CD1c-positive myeloid dendritic cell (primary cell): ENCODE measurements at regions not wholly inside any gene's neighbourhood (a gene's known extent, or its start where the extent isn't known, plus 50 kb on each side); places are given as distances from the start of the nearest gene placed in this dataset.
"Not testable (repeated sequence)": the region's sequence is repeated elsewhere in the genome, so short reads cannot be mapped to it uniquely, and the experiment has no call there.

Experiments
- DNase-seq: peaks from one replicate; pipeline ENCODE4 v3.0.0-alpha.2; 2016; ENCODE audit errors: extremely low spot score

DNA sequence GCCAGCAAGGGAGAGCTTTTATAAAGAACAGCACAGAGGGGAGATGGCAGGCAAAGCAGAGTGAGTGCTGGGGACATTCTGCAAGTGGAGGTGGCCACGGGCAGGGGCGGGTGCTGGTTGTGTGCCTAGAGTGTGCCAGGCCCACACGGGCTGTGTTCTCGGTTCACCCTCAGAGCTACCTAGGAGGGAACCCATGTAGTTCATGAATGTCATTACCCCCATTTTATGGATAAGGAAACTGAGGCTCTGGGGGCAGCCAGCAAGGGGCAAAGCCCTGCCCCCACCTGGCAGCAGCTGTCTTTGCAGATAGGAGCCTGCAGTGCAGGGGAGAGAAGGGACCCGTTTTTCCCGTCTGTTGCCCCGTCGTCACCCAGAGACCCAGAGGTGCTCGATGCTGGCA, 85.2 kb upstream of the NCOR2 start:
- no peak for DNase-seq

DNA sequence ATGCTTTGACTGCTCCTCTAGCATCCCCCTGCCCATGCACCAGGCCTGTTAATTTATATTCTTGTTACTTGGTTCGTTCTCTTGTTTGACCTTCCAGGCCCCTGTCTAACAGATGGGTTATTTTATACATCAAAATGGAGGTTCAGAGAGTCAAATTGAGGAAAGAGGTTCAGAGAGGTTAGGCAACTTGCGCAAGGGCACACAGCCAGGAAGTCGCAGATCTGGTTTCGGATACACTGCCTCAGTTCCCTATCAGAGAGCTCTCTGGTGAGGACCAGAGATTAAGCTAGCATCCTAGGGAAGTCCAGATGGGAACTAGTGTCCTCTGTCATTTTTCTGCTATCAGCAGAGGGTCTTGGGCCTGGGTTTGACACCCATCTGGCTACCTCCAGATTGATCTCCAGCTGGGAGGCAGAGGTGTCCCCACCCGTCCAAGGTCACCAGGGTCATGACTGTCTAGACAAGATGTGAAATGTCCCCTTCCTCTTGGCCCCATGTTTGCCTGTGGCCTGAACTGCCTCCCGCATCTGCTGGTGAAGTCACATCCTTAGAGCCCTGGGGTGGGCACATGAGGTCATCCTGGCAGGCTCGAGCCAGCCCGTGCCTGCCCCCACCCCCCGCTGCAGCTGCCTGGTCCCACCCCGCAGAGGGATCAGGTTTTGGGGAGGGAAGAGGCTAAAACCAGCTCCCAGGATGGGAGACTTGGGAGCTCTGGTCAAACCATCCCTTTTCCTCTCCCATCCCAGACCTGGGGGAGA, 84.3 kb upstream of the NCOR2 start:
- peak; percentile 36 for DNase-seq

DNA sequence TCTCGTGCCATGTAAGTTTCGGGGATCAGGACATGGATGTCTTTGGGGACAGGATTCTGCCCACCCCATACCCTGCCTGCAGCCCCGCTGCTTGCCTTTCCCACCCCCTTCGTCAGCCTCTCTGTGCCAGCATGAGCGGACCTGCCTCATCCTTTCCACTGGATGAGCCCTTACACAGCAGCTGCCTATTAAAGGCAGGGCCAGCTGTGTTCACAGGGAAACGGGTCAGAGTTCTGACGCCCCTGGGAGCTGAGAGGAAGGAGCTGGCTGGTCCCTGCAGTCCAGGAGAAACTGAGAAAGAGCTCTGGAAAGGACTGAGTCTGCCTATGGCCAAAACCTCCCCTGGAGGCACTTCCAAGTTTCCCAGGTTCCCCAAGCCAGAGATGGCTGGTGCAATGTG, 83.5 kb upstream of the NCOR2 start:
- no peak for DNase-seq

DNA sequence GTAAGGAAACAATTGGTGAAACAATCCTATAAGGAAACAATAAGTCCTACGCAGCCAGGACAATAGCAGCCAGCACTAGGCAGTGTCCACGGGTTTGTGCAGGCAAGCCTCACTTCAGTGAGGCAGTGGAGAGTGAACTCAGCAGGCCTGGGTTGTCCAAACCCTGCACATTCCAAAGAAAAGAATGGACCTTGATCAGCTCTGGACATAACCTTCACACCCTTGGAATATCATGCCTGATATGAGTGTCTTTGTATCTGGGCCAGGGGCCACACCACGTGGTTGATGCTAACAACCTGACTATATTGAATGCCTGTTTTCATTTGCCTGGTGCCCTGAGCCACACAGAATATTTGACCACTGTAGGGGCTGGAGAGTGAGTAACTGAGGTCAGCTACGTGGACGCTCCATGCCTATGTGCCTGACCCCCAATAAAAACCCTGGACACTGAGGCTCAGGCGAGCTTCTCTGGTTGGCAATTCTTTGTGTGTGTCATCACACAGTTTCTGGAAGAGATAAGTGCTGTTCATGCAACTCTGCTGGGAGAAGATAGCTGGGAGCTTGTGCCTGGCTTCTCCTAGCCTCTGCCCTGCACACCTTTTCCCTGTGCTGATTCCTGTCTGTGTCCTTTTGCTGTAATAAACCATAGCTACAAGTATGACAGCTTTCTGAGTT, 81.4 kb upstream of the NCOR2 start:
- DNase-seq, result no peak

DNA sequence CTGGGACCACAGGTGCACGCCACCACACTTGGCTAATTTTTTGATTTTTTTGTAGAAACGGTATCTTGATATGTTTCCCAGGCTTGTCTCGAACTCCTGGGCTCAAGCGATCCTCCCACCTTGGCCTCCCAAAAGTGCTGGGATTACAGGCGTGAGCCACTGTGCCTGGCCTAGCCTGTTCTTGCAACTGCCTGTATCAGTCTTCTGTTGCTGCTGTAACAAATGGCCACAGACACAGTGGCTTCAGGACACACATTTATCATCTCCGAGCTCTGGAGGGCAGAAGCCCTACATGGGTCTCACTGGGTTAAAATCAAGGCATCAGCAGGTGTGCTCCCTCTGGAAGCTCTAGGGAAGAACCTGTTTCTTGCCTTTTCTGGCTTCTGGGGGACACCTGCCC, 79.9 kb upstream of the NCOR2 start:
- no peak for DNase-seq

DNA sequence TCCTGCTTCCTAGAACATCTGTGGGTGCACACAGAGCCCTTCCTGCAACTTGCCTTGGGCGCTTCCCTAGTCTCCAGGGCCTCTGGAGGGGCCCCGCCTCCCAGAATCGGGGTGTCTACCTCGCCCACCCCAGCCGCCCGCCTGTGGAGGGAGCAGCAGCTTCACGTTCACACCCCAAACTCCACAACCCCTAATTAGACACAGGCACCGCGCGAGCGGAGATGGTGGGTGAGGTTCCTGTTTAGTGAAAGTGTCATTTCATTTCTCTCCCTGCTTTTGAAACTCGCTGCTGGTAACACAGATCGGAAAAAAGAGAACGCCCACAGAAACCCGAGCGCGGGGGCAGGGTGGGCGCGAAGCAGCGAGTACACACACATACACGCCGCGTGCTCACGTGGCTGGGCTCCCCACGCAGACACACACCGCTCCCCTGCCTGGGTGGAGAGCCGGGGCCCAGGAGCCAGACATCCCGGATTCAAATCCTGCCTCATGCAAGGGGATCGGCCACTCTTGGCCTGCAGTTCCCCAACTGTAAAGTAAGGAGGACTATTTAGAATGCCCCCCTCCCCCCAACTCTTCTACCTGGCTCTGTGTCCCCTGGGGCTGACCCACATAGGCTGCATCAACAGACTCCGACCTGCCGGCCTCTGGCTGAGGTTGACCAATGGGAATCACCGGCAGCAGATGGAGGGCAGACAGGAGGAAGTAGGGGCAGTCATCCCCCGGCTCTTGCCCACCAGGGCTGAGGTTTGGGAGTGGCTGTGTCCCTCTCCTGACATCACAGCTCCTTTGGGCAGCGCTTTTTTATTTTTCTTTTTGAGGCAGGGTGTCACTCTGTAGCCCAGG, 79.2 kb upstream of the NCOR2 start:
- peak; percentile 96 for DNase-seq

DNA sequence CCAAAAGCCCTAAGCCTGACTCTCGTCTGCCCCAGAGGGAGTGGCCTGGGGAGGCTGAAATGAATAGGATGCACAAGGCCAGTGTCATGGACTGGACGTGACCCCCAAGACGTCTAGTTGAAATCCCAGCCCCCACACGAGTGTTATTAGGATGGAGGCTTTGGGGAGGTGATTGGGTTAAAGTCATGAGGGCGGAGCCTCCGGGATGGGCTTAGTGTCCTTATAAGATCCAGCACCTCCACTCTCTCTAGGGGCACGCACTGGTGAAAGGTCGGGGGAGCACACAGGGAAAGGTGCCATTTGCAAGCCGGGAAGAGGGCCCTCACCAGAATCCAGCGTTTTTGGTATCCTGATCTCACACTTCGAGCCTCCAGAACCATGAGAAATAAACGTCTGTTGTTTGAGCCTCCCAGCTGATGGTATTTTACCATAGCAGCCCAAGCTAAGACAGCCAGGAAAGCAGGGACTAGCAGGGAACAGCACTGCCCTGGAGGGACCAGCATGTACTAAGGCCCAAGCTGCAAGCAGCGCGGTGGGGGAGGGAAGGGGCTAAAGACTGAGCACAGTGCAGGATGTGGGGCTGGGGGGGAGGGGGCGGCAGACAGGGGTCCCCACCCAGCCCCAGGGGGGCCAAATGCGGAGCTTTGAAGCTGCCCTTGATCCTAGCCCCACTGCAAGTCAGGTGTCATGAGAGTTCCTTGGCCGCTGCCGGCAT, 78.3 kb upstream of the NCOR2 start:
- no peak for DNase-seq

DNA sequence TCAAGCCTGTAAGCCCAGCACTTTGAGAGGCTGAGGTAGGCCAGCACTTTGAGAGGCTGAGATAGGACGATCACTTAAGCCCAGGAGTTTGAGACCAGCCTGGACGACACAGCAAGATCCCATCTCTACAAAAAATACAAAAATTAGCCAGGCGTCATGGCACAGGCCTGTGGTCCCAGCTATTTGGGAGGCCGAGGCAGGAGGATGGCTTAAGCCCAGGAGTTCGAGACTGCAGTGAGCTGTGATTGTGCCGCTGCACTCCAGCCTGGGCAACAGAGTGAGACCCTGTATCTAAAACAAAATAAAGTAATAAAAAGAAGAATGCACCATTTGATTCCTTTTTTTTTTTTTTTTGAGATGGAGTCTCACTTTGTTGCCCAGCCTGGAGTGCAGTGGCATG, 76.4 kb upstream of the NCOR2 start:
- DNase-seq, result not testable (repeated sequence)

DNA sequence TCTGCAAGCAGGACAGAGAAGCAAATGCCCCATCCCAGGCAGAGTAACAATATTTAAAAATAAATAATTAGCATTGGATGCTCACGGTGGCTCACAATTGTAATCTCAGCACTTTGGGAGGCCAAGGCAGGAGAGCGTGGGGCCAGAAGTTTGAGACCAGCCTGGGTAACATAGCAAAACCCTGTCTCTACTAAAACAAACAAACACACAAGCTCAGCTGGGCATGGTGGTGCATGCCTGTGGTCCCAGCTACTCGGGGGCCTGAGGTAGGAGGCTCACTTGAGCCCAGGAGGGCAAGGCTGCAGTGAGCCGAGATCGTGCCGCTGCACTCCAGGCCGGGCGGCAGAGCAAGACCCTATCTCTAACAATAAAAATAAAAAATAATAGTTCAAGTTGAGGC, 74.7 kb upstream of the NCOR2 start:
- DNase-seq, result no peak

DNA sequence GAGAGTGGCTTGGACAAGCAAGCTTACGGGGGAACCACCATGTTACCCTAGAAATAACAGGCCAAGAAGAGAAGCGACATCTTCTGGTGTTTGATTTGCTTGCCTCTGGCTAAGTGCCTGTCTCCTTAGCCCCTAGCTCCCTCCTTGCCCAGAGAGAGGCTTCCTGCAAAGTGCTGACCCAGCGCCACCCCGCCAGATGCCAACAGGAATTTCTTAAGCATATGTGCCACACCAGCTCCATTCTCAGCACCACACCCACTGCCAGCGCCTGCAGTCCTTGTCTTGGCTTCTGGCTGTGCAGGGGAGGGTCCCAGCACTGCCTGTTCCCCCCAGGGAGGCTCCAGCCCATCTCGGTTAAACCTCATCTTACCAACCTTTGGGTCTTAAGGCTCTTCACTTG, 74.2 kb upstream of the NCOR2 start:
- no peak for DNase-seq

DNA sequence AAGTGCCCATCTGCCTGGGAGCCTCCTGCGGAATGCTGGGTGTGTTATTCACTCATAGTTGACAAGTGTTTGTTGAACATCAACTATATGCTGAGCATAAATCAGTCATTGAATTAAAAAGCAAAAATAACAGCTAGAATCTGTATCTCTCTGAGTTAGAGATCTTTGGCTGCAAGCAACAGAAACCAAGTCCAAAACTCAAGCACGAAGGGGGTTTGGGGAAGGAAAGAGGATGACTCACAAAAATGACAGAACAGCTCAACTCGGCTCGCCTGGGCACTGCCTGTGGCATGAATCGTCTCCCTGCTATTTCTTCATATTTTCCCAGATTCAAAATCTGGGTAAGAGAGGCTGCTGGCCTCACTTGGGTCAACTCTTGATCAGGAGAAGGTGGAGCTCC, 72.6 kb upstream of the NCOR2 start:
- DNase-seq, result peak; percentile 79

DNA sequence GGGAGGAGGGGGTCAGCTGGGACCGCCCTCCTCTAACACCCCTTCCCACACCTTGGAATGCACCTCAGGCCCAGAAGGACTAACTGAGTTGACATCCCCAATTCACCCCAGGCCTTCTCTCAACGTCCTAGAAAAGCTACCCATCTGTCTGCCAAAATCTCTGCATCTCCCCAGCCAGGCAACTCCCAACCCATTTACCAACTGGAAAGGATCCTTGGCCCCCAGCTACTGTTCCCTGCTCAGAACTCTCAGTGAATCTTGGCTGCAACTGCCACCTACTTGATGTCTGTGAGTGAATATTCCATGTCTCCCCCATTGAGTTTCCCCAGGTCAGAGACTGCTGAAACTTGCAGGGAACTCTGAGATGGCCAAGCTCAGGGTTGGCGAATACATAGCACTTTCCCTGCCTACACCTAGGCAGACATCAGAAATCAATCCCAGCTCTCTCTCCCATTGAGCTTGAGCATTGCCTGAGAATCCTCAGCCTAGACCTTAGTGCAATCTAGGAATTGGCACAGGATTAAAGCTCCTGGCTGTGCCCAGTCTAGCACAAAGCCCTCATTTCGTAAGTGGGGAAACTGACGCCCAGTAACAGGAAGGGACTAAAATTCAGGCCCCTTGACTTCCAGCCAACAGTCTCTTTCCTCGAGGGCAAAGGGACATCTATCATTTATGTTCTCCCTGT, 71.9 kb upstream of the NCOR2 start:
- DNase-seq, result no peak

DNA sequence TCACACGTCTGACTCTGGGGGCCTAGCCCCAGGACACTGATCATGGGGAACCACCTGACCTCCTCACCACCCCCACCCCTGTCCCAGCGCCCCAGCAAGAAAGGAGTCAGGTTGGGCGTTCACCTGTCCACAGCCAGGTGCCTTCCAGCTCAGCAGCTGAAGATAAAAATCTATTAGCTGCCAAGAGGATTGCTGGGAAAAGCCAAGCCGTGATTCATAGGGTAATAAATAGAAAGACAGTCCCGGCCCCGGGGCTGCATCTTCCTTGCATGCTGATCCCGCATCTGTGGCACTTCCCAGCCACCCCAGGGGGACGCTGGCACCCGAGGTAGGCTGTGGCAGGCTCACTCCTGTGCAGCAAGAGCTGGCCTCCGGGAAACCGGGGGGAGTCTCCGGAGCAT, 70.2 kb upstream of the NCOR2 start:
- no peak for DNase-seq

DNA sequence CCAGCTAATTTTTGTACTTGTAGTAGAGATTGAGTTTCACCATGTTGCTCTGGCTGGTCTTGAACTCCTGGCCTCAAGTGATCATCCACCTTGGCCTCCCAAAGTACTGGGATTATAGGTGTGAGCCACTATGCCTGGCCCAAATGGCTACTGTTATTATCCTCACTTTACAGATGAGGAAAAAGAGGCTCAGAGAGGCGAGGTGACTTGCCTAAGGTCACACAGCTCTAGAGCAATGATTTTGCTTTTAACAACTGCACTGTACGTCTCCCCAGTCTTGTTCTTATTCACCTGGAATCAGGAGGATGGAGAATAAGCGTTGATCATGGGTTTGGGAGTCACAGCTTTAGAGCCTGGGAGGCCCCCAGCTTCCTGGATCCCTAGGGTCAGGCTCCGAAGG, 69.8 kb upstream of the NCOR2 start:
- no peak for DNase-seq

DNA sequence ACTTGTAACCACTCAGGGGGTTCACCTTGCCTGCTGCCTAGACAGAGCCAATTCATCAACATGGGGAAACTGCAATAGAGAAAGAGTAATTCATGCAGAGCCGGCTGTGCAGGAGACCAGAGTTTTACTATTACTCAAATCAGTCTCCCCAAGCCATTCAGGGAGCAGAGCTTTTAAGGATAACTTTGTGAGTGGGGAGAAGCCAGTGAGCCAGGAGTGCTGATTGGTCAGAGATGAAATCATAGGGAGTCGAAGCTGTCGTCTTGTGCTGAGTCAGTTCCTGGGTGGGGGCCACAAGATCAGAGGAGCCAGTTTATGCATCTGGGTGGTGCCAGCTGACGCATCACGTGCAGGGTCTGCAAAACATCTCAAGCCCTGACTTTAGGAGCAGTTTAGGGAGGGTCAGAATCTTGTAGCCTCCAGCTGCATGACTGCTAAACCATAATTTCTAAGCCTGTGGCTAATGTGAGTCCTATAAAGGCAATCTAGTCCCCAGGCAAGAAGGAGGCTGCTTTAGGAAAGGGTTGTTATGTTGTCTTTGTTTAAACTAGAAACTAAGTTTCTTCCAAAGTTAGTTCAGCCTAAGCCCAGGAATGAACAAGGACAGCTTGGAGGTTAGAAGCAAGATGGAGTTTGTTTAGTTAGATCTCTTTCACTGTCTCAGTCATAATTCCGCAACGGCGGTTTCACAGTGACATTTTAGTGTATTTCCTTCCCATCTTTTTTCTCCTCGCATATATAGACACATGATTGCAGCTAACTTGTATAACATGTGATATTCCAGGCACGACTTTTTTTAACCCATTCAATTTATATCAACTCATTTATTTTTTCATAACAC, 68.9 kb upstream of the NCOR2 start:
- peak; percentile 47 for DNase-seq

DNA sequence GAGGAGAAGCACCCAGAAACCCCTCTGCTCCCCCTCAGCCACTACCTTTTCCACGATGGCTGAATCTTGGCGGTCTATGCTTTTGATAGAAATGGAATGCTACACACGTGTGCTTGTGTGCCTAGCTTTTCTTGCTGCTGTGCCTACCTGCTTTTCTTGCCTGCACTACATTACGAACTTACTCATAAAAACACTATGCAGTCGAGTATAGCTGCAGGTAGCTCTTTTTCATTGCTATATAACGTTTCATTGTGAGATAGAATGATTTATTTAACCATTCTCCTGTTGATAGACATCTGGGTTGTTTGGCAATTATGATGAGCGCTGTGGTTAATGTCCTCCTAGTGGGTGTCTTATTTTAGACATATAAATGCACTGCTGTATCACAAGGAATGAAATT, 67.9 kb upstream of the NCOR2 start:
- DNase-seq, result no peak

DNA sequence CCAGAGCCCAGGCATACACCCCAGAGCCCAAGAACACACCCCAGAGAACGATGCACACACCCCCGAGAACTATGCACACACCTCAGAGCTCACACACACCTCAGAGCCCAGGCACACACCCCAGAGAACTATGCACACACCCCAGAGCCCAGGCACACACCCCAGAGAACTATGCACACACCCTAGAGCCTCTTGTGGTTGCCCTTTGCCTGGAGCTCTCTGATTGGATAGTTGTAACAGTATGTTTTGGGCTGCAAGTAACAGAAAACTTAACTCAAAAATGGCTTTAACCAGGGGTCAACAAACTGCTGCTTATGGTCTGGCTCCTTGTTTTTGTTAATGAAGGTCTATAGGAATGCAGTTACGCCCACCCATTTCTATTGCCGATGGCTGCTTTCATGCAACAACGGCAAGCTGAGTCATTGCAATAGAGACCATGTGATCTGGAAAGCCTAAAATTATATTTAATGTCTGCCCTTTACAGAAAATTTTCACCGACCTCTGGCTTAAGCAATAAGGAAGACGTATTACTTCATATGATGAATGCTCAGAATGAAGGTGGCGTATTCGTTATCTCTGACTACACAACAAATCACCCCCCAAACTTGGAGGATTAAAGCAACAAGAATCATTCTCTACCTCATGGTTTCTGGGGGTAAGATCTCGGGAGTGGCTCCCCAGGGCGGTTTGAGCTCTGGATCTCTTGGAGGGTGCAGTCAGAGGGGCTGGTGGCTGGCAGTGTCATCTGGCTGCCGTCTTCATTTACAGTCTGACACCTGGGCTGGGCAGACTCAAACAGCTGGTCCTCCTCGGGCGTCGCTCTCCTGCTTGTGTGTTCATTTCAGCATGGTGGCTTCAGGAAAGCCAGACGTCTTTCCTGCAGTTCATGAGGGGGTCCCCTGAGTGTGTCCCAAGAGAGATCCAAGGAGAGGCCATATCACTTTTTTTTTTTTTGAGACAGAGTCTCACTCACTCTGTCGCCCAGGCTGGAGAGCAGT, 66.3 kb upstream of the NCOR2 start:
- peak; percentile 70 for DNase-seq

DNA sequence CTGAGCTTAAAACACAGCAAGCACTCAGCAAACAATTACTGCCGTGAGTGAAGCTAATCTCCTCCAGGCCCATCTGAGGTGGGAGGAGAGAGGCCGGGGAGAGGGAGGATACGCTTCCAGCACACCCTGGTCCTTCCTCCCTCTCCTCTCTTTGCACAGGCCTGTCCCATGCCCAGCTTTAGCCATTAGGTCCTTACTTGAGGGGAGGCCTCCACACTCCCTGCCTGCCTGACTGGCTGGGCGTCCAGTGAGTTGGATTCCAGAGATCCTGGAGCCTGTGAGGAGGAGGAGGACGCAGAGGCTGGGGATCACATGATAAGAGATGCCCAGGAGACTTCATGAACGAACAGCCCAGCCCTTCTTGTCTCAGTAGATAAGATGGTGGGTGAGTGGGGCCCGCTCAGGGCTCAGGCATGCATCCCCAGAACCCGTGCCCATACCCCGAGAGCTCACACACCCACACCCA, 65.1 kb upstream of the NCOR2 start:
- DNase-seq, result no peak

DNA sequence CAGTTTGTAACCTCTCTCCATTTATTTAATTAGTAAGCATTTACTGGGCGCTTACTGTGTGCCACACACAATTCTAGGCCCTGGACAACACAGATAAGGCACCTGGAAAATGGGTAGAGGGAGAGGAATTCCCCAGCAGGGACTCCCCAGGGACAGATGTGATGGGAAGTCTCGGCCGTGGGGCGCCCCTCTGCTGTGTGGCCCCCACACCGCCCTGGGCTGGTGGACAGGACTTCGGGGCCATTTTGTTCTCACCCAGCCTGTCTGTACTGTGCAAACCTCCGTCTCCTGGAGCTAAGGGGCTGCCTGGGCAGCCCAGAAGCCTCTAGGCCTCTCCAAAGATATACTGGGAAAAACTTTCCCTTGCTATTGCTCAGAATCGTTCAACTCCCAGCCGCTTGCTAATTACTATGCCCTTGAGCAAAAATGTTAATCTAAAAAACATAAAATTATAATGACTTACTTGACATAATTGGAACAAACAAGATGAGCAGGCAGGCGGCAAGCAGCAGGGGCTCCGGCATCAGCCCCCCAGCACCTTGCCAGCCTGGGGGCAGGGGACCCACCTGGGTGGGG, 64.4 kb upstream of the NCOR2 start:
- no peak for DNase-seq
